ENCODE measurements at regions not wholly inside any gene's neighbourhood (a gene's known extent, or its start where the extent isn't known, plus 50 kb on each side); places are given as distances from the start of the nearest gene placed in this dataset.

GRCh38 chr1:184157394-184157742, 105.8 kb downstream of the TSEN15 start:
- Histone ChIP-seq H4K20me1 (ENCODE audit: control insufficient read depth, insufficient read depth, low read depth, low read length) (no peaks in the 10 kb centered on the region), H3K27ac (ENCODE audit: low read depth, low read length) (no peak overlapping the region), H3K9me2 (replicated peaks; ENCODE audit: control insufficient read depth, low read length) (no peaks in the 10 kb centered on the region), H3K4me1 (ENCODE audit: control insufficient read depth, low read length) (no peaks in the 10 kb centered on the region), H3K36me3 (ENCODE audit: control insufficient read depth, low read length) (no peaks in the 10 kb centered on the region), H3K4me3 (ENCODE audit: low read length) (no peak overlapping the region), H3K4me2 (ENCODE audit: low read length) (no peak overlapping the region), H3K9me3 (ENCODE audit: control insufficient read depth, insufficient read depth, low read length) (no peaks in the 10 kb centered on the region), H3K79me2 (ENCODE audit: control insufficient read depth, low read length) (no peaks in the 10 kb centered on the region), H3K27me3 (ENCODE audit: control insufficient read depth, low read length) (peaks cover 2% of the 10 kb centered on the region; the same call in 1 of the 2 replicates), H3F3A (ENCODE audit: control insufficient read depth, insufficient read depth) (no peaks in the 10 kb centered on the region)
- TF ChIP-seq CTCF (IDR thresholded peaks at IDR 0.05; ENCODE audit: low read depth, low read length, poor library complexity, severe bottlenecking) (no peak), EZH2phosphoT487 (IDR thresholded peaks at IDR 0.05; ENCODE audit: borderline replicate concordance, low read length) (no peak)

- Histone ChIP-seq H3K36me3 (ENCODE audit: control insufficient read depth, low read length) (no peaks in the 10 kb centered on the region), H3K4me3 (ENCODE audit: low read length) (no peak overlapping the region), H3K27ac (ENCODE audit: low read depth, low read length) (no peak overlapping the region), H3K79me2 (ENCODE audit: control insufficient read depth, low read length) (no peaks in the 10 kb centered on the region), H4K20me1 (ENCODE audit: control insufficient read depth, insufficient read depth, low read depth, low read length) (no peaks in the 10 kb centered on the region), H3K9me3 (ENCODE audit: control insufficient read depth, insufficient read depth, low read length) (no peaks in the 10 kb centered on the region), H3K27me3 (ENCODE audit: control insufficient read depth, low read length) (peaks cover 2% of the 10 kb centered on the region; the same call in 1 of the 2 replicates), H3F3A (ENCODE audit: control insufficient read depth, insufficient read depth) (no peaks in the 10 kb centered on the region), H3K9me2 (replicated peaks; ENCODE audit: control insufficient read depth, low read length) (no peaks in the 10 kb centered on the region), H3K4me2 (ENCODE audit: low read length) (no peak overlapping the region), H3K4me1 (ENCODE audit: control insufficient read depth, low read length) (no peaks in the 10 kb centered on the region)
- no peak for TF ChIP-seq EZH2phosphoT487 (IDR thresholded peaks at IDR 0.05; ENCODE audit: borderline replicate concordance, low read length)
- TF ChIP-seq CTCF (IDR thresholded peaks at IDR 0.05; ENCODE audit: low read depth, low read length, poor library complexity, severe bottlenecking), result no peak
Observed at GRCh38 chr1:184158896-184159681, 107.6 kb downstream of the TSEN15 start.

GRCh38 chr1:184160236-184160635, 108.7 kb downstream of the TSEN15 start:
- Histone ChIP-seq H3F3A (ENCODE audit: control insufficient read depth, insufficient read depth) (no peaks in the 10 kb centered on the region), H3K36me3 (ENCODE audit: control insufficient read depth, low read length) (no peaks in the 10 kb centered on the region), H3K4me3 (ENCODE audit: low read length) (no peak overlapping the region), H3K9me3 (ENCODE audit: control insufficient read depth, insufficient read depth, low read length) (no peaks in the 10 kb centered on the region), H3K27ac (ENCODE audit: low read depth, low read length) (no peak overlapping the region), H3K27me3 (ENCODE audit: control insufficient read depth, low read length) (peaks cover 2% of the 10 kb centered on the region; the same call in 1 of the 2 replicates), H3K79me2 (ENCODE audit: control insufficient read depth, low read length) (no peaks in the 10 kb centered on the region), H3K9me2 (replicated peaks; ENCODE audit: control insufficient read depth, low read length) (no peaks in the 10 kb centered on the region), H3K4me2 (ENCODE audit: low read length) (no peak overlapping the region), H4K20me1 (ENCODE audit: control insufficient read depth, insufficient read depth, low read depth, low read length) (no peaks in the 10 kb centered on the region), H3K4me1 (ENCODE audit: control insufficient read depth, low read length) (no peaks in the 10 kb centered on the region)
- TF ChIP-seq CTCF (IDR thresholded peaks at IDR 0.05; ENCODE audit: low read depth, low read length, poor library complexity, severe bottlenecking) (no peak), EZH2phosphoT487 (IDR thresholded peaks at IDR 0.05; ENCODE audit: borderline replicate concordance, low read length) (no peak)
